Adrenal gland (tissue), 5 donors: ENCODE measurements at regions not wholly inside any gene's neighbourhood (a gene's known extent, or its start where the extent isn't known, plus 50 kb on each side); places are given as distances from the start of the nearest gene placed in this dataset.

Source experiments
- POLR2A ChIP-seq, 2 donors: fragments of 450-650 bp; IDR thresholded peaks; one replicate each; pipeline ENCODE4 v1.6.1; 2017; ENCODE audit warnings: antibody characterized with exemption in 2 of 2, mild to moderate bottlenecking in 2 of 2, moderate library complexity in 1 of 2
- TF ChIP-seq, protein P1 (sequence below), 6 experiments: fragments of 450-650 bp in 4 of 6; fragments of 200-600 bp in 2 of 6; sonication (generic) in 1 of 6; IDR thresholded peaks; 1 replicate in 5 of 6; 2 replicates in 1 of 6; pipeline versions ENCODE4 v1.5.1 to v1.8.0; 2016 to 2021; ENCODE audit warnings: antibody characterized with exemption in 6 of 6, mild to moderate bottlenecking in 2 of 6, moderate library complexity in 1 of 6
- donor health status: DM: no; HTN: no; CAD: no.

DNA sequence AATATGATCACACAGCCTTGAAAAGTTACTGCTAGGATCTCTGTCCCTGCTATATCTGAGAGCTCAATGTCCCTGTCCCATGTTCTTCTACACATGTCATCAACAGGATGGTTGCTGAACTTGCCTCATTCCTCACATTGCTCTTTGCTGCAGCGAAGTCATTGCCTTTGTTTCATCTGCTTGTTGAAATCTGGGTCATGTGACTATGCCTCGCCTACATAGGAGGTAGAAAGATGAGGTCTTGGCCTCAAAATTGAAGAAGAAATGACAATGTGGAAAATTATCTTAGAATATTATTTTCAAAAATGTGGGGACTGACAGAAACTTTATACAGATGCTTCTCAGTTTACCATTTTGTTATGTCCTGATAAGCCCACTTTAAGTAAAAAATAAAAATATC, 494.2 kb downstream of the SOX5 start:
- TF ChIP-seq, protein P1, sequence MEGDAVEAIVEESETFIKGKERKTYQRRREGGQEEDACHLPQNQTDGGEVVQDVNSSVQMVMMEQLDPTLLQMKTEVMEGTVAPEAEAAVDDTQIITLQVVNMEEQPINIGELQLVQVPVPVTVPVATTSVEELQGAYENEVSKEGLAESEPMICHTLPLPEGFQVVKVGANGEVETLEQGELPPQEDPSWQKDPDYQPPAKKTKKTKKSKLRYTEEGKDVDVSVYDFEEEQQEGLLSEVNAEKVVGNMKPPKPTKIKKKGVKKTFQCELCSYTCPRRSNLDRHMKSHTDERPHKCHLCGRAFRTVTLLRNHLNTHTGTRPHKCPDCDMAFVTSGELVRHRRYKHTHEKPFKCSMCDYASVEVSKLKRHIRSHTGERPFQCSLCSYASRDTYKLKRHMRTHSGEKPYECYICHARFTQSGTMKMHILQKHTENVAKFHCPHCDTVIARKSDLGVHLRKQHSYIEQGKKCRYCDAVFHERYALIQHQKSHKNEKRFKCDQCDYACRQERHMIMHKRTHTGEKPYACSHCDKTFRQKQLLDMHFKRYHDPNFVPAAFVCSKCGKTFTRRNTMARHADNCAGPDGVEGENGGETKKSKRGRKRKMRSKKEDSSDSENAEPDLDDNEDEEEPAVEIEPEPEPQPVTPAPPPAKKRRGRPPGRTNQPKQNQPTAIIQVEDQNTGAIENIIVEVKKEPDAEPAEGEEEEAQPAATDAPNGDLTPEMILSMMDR (IDR thresholded peaks at IDR 0.05): no peak
- no peak for TF ChIP-seq POLR2A (IDR thresholded peaks at IDR 0.05)
